ENCODE measurements at regions not wholly inside any gene's neighbourhood (a gene's known extent, or its start where the extent isn't known, plus 50 kb on each side); places are given as distances from the start of the nearest gene placed in this dataset.
A peak's percentile ranks its signal among the peaks of the same experiment; 100 is the strongest.

DNA sequence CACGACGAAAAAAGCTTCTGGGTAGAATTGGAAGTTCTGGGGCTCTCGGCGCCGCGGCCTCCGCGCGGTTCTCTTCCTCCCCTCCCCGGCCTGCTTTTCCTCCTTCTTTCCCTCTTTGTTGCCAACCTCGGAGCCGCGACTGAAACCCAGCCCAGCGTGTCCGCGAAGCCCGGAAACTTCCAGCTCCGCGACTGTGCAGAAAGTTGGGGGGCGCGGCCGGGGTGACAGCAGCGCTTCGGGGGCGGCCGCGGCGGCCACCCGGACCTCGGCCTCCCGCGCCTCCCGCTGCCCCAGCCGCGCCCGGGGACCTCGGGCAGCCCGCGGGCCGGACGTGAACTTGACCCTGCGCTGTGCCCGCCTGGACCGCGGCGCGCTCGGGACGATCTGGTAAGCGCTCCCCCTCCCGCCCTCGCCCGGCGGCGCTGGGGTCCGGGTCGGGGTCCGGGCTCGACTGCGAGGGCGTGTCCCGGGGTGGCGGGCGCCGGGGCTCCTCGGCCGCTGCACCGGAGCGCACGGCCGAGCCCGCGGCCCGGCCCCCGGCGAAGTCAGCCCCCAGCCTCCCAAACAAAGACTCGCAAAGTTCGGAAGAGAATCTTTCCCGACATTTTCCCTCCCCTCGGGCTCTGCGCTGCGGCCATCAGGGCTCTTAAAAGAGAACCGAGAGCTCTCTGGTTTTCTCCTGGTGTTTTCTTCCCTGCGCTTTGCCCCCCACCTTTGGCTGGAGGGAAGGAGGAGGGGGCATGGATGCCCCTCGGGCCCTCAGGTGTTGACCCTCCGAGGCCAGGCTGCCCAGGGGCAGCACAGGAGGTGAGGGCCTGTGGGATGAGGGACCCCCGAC lies 67.9 kb upstream of the WNT7B start:
- DNase-seq: peak; percentile 64 to 91 (median 72)
- no peak for FAIRE-seq
- intact Hi-C loops (cut with DNase I): no loop called here
- Histone ChIP-seq H3K27ac (ENCODE audit: low read depth in 2 of 2, low read length in 2 of 2) (peak overlapping the region; percentile 89 to 97), H3K36me3 (ENCODE audit: control insufficient read depth in 2 of 3, insufficient read depth in 3 of 3, low read length in 3 of 3) (no peaks in the 10 kb centered on the region), H3K27me3 (ENCODE audit: control insufficient read depth, insufficient read depth, low read length) (no peaks in the 10 kb centered on the region), H3K4me1 (ENCODE audit: control insufficient read depth in 2 of 3, insufficient read depth in 2 of 3, low read depth in 1 of 3, low read length in 3 of 3) (peaks cover 0 to 25% (median 13%) of the 10 kb centered on the region in 3 donors), H3K9ac (ENCODE audit: low read length in 3 of 3) (peak overlapping the region; percentile 5 to 93 (median 91)), H3K9me3 (ENCODE audit: control insufficient read depth in 2 of 3, insufficient read depth in 1 of 3, low read length in 3 of 3) (no peaks in the 10 kb centered on the region), H3K4me3 (ENCODE audit: low read length in 3 of 3) (peak overlapping the region; percentile 44 to 65 (median 63))
- TF ChIP-seq, protein P1, sequence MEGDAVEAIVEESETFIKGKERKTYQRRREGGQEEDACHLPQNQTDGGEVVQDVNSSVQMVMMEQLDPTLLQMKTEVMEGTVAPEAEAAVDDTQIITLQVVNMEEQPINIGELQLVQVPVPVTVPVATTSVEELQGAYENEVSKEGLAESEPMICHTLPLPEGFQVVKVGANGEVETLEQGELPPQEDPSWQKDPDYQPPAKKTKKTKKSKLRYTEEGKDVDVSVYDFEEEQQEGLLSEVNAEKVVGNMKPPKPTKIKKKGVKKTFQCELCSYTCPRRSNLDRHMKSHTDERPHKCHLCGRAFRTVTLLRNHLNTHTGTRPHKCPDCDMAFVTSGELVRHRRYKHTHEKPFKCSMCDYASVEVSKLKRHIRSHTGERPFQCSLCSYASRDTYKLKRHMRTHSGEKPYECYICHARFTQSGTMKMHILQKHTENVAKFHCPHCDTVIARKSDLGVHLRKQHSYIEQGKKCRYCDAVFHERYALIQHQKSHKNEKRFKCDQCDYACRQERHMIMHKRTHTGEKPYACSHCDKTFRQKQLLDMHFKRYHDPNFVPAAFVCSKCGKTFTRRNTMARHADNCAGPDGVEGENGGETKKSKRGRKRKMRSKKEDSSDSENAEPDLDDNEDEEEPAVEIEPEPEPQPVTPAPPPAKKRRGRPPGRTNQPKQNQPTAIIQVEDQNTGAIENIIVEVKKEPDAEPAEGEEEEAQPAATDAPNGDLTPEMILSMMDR (IDR thresholded peaks at IDR 0.05; ENCODE audit: borderline replicate concordance, extremely low read depth, insufficient read depth): no peak

- TF ChIP-seq, protein P1 (IDR thresholded peaks at IDR 0.05; ENCODE audit: borderline replicate concordance, extremely low read depth, insufficient read depth): no peak
- no peak for FAIRE-seq
- peak overlapping the region; percentile 5 to 56 (median 50) for H3K9ac ChIP-seq (ENCODE audit: low read length in 3 of 3)
Observed at GRCh38 chr22:46045459-46046298, 68.7 kb upstream of the WNT7B start.

DNA sequence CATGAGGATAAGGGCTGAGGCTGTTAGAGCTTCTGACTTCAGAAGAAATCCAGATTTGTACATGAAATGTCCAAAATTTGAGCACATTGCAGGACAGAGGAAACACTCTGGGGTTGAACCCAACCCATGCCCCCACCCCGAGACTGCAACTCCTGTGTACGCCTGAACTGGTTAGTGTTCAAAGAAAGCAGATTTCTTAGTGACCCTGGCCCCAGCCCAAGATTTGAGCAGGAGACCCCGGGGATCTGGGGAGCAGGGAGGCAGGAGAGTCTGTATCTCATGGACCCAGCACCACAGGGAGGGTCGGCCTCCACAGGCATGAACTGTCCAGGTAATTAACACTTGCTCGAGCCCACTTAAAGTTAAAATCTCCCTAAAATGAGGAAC lies 69.3 kb upstream of the WNT7B start:
- H3K9me3 ChIP-seq (ENCODE audit: control insufficient read depth in 2 of 3, insufficient read depth in 1 of 3, low read length in 3 of 3): no peaks in the 10 kb centered on the region
- no peak overlapping the region for H3K4me3 ChIP-seq (ENCODE audit: low read length in 3 of 3)
- FAIRE-seq (no peak), DNase-seq (peak in 2 of 5 donors; percentile 38 to 43)
- no peaks in the 10 kb centered on the region for H3K36me3 ChIP-seq (ENCODE audit: control insufficient read depth in 2 of 3, insufficient read depth in 3 of 3, low read length in 3 of 3)
- intact Hi-C loops (cut with DNase I): no loop called here
- H3K27me3 ChIP-seq (ENCODE audit: control insufficient read depth, insufficient read depth, low read length): no peaks in the 10 kb centered on the region
- no peak overlapping the region for H3K9ac ChIP-seq (ENCODE audit: low read length in 3 of 3)
- peak overlapping the region in 1 of 2 donors; percentile 97 for H3K27ac ChIP-seq (ENCODE audit: low read depth in 2 of 2, low read length in 2 of 2)
- TF ChIP-seq, protein P1 (IDR thresholded peaks at IDR 0.05; ENCODE audit: borderline replicate concordance, extremely low read depth, insufficient read depth): no peak
- peaks cover 0 to 26% (median 17%) of the 10 kb centered on the region in 3 donors for H3K4me1 ChIP-seq (ENCODE audit: control insufficient read depth in 2 of 3, insufficient read depth in 2 of 3, low read depth in 1 of 3, low read length in 3 of 3)

More at GRCh38 chr22:46045459-46046298, 68.7 kb upstream of the WNT7B start:
- intact Hi-C loops (cut with DNase I): no loop called here
- Histone ChIP-seq H3K27me3 (ENCODE audit: control insufficient read depth, insufficient read depth, low read length) (no peaks in the 10 kb centered on the region), H3K4me3 (ENCODE audit: low read length in 3 of 3) (peak overlapping the region; percentile 21 to 64 (median 54)), H3K27ac (ENCODE audit: low read depth in 2 of 2, low read length in 2 of 2) (peak overlapping the region; percentile 36 to 97), H3K4me1 (ENCODE audit: control insufficient read depth in 2 of 3, insufficient read depth in 2 of 3, low read depth in 1 of 3, low read length in 3 of 3) (peaks cover 0 to 24% (median 13%) of the 10 kb centered on the region in 3 donors), H3K36me3 (ENCODE audit: control insufficient read depth in 2 of 3, insufficient read depth in 3 of 3, low read length in 3 of 3) (no peaks in the 10 kb centered on the region), H3K9me3 (ENCODE audit: control insufficient read depth in 2 of 3, insufficient read depth in 1 of 3, low read length in 3 of 3) (no peaks in the 10 kb centered on the region)
- peak in 2 of 5 donors; percentile 68 to 76 for DNase-seq
